B cell (primary cell): ENCODE measurements at regions not wholly inside any gene's neighbourhood (a gene's known extent, or its start where the extent isn't known, plus 50 kb on each side); places are given as distances from the start of the nearest gene placed in this dataset.

Experiments used
- ATAC-seq: fragments of 200-7000 bp; cut with Tn5 transposase; one replicate; pipeline ENCODE4 v1.10.0; 2021; ENCODE audit warnings: low read depth, mild to moderate bottlenecking, moderate number of reproducible peaks, moderate library complexity
- CTCF ChIA-PET: fragments of 350-600 bp; sonication (Branson Sonifier 250); formaldehyde crosslinking; loops from one replicate; lab custom pipeline; 2021; ENCODE audit warnings: antibody characterized with exemption, inconsistent platforms; lab: Charles Lee
- POLR2A ChIA-PET: fragments of 350-600 bp; sonication (Branson Sonifier 250); formaldehyde crosslinking; loops from one replicate; lab custom pipeline; 2021; ENCODE audit warnings: antibody characterized with exemption; lab: Charles Lee
- DNase-seq: peaks from one replicate; pipeline ENCODE4 v3.0.0; 2013
- H2AFZ ChIP-seq: 2 replicates; pipeline ENCODE4 v1.6.1; 2012; ENCODE audit warnings: mild to moderate bottlenecking, low read depth, low read length; ENCODE audit not compliant: insufficient read depth, poor library complexity, severe bottlenecking
- H3K27ac ChIP-seq, 2 donors: 1 replicate in 1 of 2; 2 replicates in 1 of 2; pipeline ENCODE4 v1.5.1; 2012 to 2013; ENCODE audit warnings: low read length in 2 of 2, mild to moderate bottlenecking in 2 of 2, moderate library complexity in 1 of 2
- H3K27me3 ChIP-seq, 4 experiments: fragments of 200-600 bp in 1 of 4; sonication (generic) in 1 of 4; replicated peaks in 1 of 4; 1 replicate in 2 of 4; 2 replicates in 2 of 4; pipeline versions ENCODE4 v1.6.1 to v1.7.0; 2013 to 2016; ENCODE audit warnings: low read length in 3 of 4, mild to moderate bottlenecking in 2 of 4, mixed read lengths in 1 of 4, moderate library complexity in 1 of 4; ENCODE audit not compliant: insufficient read depth in 4 of 4, control insufficient read depth in 3 of 4; ENCODE audit errors: control extremely low read depth in 1 of 4
- H3K36me3 ChIP-seq, 2 experiments: replicated peaks in 1 of 2; 1 replicate in 1 of 2; 2 replicates in 1 of 2; pipeline versions ENCODE4 v1.6.1 to v1.7.1; 2013; ENCODE audit warnings: low read length in 1 of 2; ENCODE audit not compliant: insufficient read depth in 2 of 2, control insufficient read depth in 1 of 2; ENCODE audit errors: control extremely low read depth in 1 of 2, extremely low read depth in 1 of 2
- H3K4me1 ChIP-seq, 2 donors: fragments of 200-600 bp in 1 of 2; sonication (generic) in 1 of 2; 1 replicate in 1 of 2; 2 replicates in 1 of 2; pipeline versions ENCODE4 v1.5.1 to v1.6.1; 2013 to 2017; ENCODE audit warnings: low read length in 2 of 2; ENCODE audit not compliant: control insufficient read depth in 2 of 2, insufficient read depth in 2 of 2
- H3K4me2 ChIP-seq: replicated peaks from 2 replicates; pipeline ENCODE3; 2012; ENCODE audit warnings: mild to moderate bottlenecking, low read depth, low read length; ENCODE audit not compliant: poor library complexity, severe bottlenecking
- H3K4me3 ChIP-seq, 5 experiments: fragments of 200-600 bp in 1 of 5; sonication (generic) in 1 of 5; 1 replicate in 3 of 5; 2 replicates in 2 of 5; pipeline versions ENCODE4 v1.5.1 to v1.7.0; 2011 to 2016; ENCODE audit warnings: low read length in 4 of 5, mild to moderate bottlenecking in 4 of 5, low read depth in 2 of 5, control low read depth in 1 of 5, moderate library complexity in 1 of 5; ENCODE audit not compliant: insufficient read depth in 1 of 5; ENCODE audit errors: control extremely low read depth in 1 of 5, extremely low read depth in 1 of 5
- H3K79me2 ChIP-seq: fragments of 200-600 bp; sonication (generic); one replicate; pipeline ENCODE4 v1.6.0; 2016; ENCODE audit warnings: low read length; ENCODE audit not compliant: control insufficient read depth, insufficient read depth
- H3K9ac ChIP-seq: fragments of 200-600 bp; sonication (generic); 2 replicates; pipeline ENCODE4 v1.6.1; 2017; ENCODE audit warnings: mild to moderate bottlenecking, low read length, moderate library complexity
- H3K9me3 ChIP-seq, 3 donors: one replicate each; pipeline versions ENCODE4 v1.6.1 to v1.7.1; 2013; ENCODE audit warnings: low read length in 2 of 3; ENCODE audit not compliant: control insufficient read depth in 2 of 3, insufficient read depth in 1 of 3; ENCODE audit errors: control extremely low read depth in 1 of 3
- H4K20me1 ChIP-seq: 2 replicates; pipeline ENCODE4 v1.6.0; 2012; ENCODE audit warnings: mild to moderate bottlenecking, low read length; ENCODE audit not compliant: insufficient read depth, control insufficient read depth, poor library complexity, severe bottlenecking
- H3K27ac Mint-ChIP-seq: one replicate; pipeline ENCODE4 v1.8.0; 2021; ENCODE audit warnings: mixed read lengths
- H3K27me3 Mint-ChIP-seq: one replicate; pipeline ENCODE4 v1.8.0; 2021; ENCODE audit warnings: mixed read lengths
- H3K4me1 Mint-ChIP-seq: one replicate; pipeline ENCODE4 v1.8.0; 2021; ENCODE audit warnings: mixed read lengths
- H3K4me3 Mint-ChIP-seq: one replicate; pipeline ENCODE4 v1.8.0; 2021; ENCODE audit warnings: mixed read lengths
- H3K9me3 Mint-ChIP-seq: one replicate; pipeline ENCODE4 v1.8.0; 2022; ENCODE audit warnings: mixed read lengths; ENCODE audit not compliant: insufficient read depth
- EZH2 ChIP-seq: IDR thresholded peaks from 2 replicates; pipeline ENCODE4 v1.6.1; 2012; ENCODE audit warnings: borderline replicate concordance, low read depth, mild to moderate bottlenecking, moderate library complexity, low read length; ENCODE audit not compliant: insufficient read depth, poor library complexity, severe bottlenecking
- WGBS: methylation state at CpG from one replicate; pipeline ENCODE4 v1.1.5; 2013; ENCODE audit warnings: missing lambda C conversion rate; ENCODE audit not compliant: insufficient coverage; 5-methylcytosine and 5-hydroxymethylcytosine counted together
- intact Hi-C: fragments of 100-400 bp; cut with micrococcal nuclease; formaldehyde crosslinking; loops from one replicate; pipeline ENCODE4 v1.10.0; 2022
- TF ChIP-seq, protein P1 (sequence below): fragments of 200-600 bp; IDR thresholded peaks from one replicate; pipeline ENCODE4 v1.8.0; 2022; ENCODE audit warnings: antibody characterized with exemption, mild to moderate bottlenecking

DNA sequence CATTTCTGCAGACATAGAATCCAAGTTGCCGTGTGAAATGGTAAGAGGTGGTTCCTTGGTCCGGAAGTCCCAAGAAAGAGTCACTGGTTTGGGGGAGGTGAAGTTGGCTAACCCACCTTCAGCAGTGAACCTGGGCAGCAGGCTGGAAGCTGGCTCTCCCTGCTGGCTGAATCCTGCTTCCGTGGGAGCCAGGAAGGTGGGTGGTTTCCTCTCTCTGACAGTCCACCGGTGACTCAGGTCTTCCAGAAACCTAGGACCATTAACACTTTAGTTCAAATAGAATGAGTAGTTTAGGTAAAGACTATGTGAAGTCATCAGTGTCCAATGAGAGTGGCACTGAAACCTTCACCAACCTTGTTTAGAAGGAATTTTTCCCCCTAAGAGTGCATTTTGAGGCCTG, 87.4 kb upstream of the CACNA2D3 start:
- Mint-ChIP-seq H3K4me1 (no peaks in the 10 kb centered on the region), H3K9me3 (no peaks in the 10 kb centered on the region), H3K4me3 (no peak overlapping the region), H3K27me3 (peaks cover 12% of the 10 kb centered on the region), H3K27ac (no peak overlapping the region)
- ATAC-seq (no peak), DNase-seq (no peak)
- no peaks in the 10 kb centered on the region for H3K79me2 ChIP-seq
- ChIA-PET CTCF (no interaction called here), POLR2A (no interaction called here)
- H2AFZ ChIP-seq: no peak overlapping the region
- intact Hi-C loops: no loop called here
- no peaks in the 10 kb centered on the region for H3K36me3 ChIP-seq
- H3K4me2 ChIP-seq: no peak overlapping the region
- H3K4me3 ChIP-seq: no peak overlapping the region
- H3K27ac ChIP-seq: no peak overlapping the region
- H3K4me1 ChIP-seq: no peaks in the 10 kb centered on the region
- no peaks in the 10 kb centered on the region for H3K9me3 ChIP-seq
- H4K20me1 ChIP-seq: no peaks in the 10 kb centered on the region
- H3K9ac ChIP-seq: no peak overlapping the region
- no peaks in the 10 kb centered on the region for H3K27me3 ChIP-seq
- WGBS: 100% methylated on average over 1 of the region's 4 CpGs
- TF ChIP-seq, protein P1, sequence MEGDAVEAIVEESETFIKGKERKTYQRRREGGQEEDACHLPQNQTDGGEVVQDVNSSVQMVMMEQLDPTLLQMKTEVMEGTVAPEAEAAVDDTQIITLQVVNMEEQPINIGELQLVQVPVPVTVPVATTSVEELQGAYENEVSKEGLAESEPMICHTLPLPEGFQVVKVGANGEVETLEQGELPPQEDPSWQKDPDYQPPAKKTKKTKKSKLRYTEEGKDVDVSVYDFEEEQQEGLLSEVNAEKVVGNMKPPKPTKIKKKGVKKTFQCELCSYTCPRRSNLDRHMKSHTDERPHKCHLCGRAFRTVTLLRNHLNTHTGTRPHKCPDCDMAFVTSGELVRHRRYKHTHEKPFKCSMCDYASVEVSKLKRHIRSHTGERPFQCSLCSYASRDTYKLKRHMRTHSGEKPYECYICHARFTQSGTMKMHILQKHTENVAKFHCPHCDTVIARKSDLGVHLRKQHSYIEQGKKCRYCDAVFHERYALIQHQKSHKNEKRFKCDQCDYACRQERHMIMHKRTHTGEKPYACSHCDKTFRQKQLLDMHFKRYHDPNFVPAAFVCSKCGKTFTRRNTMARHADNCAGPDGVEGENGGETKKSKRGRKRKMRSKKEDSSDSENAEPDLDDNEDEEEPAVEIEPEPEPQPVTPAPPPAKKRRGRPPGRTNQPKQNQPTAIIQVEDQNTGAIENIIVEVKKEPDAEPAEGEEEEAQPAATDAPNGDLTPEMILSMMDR: no peak
- TF ChIP-seq EZH2: no peak

DNA sequence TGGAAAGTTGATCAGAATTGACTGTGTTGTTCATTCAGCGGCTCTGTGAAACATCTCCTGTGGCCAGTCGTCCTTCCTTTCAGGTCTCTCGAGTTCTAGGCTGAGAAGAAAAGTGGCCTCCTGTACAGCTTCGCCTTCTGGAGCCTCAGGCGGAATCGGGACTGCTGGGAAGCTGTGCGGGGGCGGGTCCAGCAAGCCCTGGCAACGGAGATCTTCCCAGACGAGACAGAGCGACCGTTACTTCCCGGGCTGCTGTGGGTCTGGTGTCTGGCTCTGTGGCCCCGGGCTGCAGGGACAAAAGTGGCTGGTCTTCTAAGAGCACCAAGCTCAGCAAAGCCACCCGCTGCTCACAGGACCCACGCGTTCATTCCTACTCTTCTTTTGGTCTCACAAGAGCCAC, 88.6 kb upstream of the CACNA2D3 start:
- POLR2A ChIA-PET: no interaction called here
- H3K79me2 ChIP-seq: no peaks in the 10 kb centered on the region
- H3K9ac ChIP-seq: no peak overlapping the region
- no peaks in the 10 kb centered on the region for H3K9me3 ChIP-seq
- H3K27ac ChIP-seq: no peak overlapping the region
- H3K4me2 ChIP-seq: no peak overlapping the region
- no peaks in the 10 kb centered on the region for H3K4me1 Mint-ChIP-seq
- no peak overlapping the region for H3K27ac Mint-ChIP-seq
- no peak overlapping the region for H2AFZ ChIP-seq
- H3K4me3 Mint-ChIP-seq: no peak overlapping the region
- CTCF ChIA-PET: no interaction called here
- no peaks in the 10 kb centered on the region for H3K27me3 ChIP-seq
- intact Hi-C loops: no loop called here
- no peaks in the 10 kb centered on the region for H3K9me3 Mint-ChIP-seq
- TF ChIP-seq, protein P1: no peak
- no peak for TF ChIP-seq EZH2
- no peak overlapping the region for H3K4me3 ChIP-seq
- no peaks in the 10 kb centered on the region for H3K4me1 ChIP-seq
- peaks cover 12% of the 10 kb centered on the region for H3K27me3 Mint-ChIP-seq
- 94% methylated on average over 17 of the region's 17 CpGs for WGBS
- no peak for ATAC-seq
- no peak for DNase-seq
- no peaks in the 10 kb centered on the region for H4K20me1 ChIP-seq
- H3K36me3 ChIP-seq: no peaks in the 10 kb centered on the region
